ENCODE measurements at regions not wholly inside any gene's neighbourhood (a gene's known extent, or its start where the extent isn't known, plus 50 kb on each side); places are given as distances from the start of the nearest gene placed in this dataset.
"Not testable (repeated sequence)": the region's sequence is repeated elsewhere in the genome, so short reads cannot be mapped to it uniquely, and the experiment has no call there.

DNA sequence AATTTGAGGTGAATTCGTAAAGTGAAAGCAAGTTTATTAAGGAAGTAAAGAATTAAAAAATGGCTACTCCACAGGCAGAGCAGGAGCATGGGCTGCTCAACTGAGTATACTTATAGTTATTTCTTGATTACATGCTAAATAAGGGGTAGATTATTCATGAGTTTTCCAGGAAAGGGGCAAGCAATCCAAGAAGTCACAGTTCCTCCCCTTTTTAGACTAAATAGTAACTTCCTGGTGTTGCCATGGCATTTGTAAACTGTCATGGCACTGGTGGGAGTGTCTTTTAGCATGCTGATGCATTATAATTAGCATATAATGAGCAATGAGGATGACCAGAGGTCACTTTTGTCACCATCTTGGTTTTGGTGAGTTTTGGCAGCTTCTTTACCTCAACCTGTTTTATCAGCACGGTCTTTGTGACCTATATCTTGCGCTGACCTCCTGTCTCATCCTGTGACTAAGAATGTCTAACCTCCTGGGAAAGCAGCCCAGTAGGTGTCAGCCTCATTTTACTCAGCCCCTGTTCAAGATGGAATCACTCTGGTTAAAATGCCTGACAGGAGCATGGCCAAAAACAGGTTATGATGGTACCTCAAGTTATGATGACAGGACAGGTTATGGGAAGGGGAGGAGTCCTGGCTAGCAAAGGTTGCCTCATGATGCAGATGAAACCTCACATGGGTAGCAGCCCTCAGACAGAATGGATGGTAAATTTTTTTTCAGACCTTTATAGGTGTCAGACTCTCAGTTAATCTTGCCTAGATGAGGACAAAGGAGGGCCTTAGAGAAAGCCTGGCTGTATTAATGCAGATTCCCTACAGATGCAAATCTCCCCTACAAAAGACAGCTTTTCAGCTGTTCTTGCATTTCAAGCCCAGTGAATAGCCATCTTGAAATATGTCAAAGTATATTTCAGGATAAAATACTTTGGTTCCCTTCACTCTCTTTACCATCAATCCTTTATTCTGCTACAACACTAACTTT is 49.7 kb downstream of the SIPA1L2 start:
- DNase-seq (ENCODE audit: low read depth in 2 of 2) = no peak

DNA sequence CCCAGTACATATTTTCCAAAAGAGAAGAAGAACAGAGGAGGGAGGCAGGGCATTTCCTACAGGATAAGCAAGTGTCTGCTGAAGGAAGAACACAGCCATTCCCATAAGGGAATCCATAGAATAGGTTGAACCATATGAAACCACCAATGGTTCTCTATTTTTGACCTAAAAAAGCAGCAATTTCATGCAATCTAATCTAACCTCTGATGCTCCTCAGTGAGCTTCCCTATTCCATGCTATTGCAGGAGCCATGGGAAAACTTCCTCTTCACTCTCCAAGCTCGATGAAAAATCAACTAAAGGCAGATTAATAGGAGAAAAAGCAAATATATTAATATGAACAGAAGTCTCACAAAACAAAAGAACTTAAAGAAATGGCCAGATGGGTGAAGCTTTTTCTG is 50.5 kb downstream of the SIPA1L2 start:
- DNase-seq (ENCODE audit: low read depth in 2 of 2) = no peak

DNA sequence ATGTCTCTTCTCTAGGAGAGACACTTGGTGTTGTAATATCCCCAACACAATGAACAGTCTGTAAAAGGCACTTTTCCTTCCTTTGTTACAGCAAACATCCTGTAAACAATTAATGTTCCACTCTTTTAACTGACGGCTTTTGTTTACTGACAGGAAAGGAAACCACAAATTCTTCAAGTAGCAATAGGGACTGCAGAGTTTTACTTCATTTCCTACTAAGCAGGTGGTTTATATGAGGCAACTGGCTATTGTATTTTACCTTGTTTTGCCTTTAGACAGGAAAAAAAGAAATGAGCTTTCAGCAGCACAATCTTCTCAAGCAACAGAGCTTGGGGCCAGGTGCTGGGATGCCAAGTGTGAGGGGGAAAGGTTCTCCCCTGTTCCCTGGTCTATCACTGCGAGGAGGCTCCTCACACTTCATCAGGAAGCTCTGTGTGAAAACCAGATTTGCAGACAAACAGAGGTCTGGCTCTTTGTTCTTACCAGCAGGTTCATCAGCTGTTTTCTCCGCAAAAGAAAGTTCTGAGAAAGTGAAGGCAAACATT is 51.2 kb downstream of the SIPA1L2 start:
- DNase-seq (ENCODE audit: low read depth in 2 of 2) = no peak

DNA sequence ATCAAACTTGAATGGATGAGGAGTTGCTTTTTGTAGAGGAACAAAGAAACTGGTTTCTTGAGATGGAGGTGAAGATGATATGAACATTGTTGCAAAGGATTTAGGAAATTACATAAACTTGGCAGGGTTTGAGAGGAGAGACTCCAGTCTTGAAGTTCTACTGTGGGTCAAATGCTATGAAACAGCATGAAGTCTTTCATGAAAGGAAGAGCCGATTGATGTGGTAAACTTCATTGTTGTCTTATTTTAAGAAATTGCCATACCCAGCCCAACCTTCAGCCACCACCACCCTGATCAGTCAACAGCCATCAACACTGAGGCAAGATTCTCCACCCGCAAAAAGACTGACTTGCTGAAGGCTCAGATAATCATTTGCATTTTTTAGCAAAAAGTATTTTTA is 52.2 kb downstream of the SIPA1L2 start:
- no peak for DNase-seq (ENCODE audit: low read depth in 2 of 2)

DNA sequence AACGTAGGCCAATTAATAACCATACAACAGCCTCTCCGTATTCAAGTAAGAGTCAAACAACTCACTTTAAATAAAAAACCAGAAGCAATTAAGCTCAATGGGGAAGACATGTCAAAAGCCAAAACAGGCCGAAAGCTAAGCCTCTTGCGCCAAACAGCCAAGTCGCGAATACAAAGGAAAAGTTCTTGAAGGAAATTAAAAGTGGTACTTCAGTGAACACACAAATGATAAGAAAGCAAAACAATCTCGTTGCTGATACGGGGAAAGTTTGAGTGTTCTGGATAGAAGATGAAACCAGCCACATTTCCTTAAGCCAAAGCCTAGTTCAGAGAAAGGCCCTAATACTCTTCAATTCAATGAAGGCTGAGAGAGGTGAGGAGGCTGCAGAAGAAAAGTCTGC is 53.4 kb downstream of the SIPA1L2 start:
- no peak for DNase-seq (ENCODE audit: low read depth in 2 of 2)

DNA sequence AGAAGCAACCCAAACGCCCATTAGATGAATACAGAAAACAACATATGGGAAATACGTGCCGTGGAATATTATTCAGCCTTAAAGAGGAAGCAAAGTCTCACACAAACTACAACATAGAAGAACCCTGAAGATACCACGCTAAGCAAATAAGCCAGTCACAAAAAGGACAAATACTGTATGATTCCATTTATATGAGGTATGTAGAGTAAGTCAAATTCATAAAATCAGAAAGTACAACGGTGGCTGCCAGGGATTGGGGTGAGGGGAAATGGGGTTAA is 54.2 kb downstream of the SIPA1L2 start:
- DNase-seq (ENCODE audit: low read depth in 2 of 2) = no peak

DNA sequence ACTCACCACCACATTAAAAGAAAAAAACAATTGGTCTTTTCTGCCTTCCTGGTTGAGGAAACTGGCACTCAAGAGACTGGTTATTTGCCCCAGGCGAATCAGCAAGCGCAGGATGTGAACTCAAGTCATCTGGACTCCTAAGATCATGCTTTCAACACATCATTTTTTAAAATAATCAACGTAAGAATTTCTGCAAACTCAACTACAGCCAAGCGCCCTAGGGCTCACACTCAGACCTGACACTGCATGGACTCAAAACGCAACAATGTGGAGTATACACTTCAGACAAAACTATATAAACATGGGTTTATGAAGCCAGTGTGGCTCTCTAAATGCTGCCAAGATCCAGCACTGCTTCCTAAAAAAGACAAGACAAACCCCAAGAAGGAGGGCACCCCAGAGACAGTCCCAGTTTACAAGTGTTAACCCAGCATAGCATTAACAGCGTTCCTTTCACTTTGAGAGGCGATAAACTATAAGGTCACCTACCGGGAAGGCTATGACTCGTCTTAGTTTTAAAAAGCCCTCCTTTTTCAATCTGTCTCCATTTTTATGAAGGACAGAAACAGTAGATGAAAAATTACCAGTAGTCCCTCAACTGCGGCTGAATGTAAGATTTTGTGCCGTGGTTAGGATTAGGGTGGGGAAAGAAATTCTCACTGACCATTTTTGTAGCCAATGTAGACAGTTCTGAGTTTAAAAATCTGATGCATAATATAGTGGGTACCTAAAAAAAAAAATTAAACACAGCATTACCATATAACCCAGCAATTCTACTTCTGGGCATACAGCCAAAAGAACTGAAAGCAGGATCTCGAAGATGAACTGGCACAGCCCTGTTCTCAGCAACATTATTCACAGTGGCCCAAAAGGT is 54.8 kb downstream of the SIPA1L2 start:
- DNase-seq (ENCODE audit: low read depth in 2 of 2) = no peak

DNA sequence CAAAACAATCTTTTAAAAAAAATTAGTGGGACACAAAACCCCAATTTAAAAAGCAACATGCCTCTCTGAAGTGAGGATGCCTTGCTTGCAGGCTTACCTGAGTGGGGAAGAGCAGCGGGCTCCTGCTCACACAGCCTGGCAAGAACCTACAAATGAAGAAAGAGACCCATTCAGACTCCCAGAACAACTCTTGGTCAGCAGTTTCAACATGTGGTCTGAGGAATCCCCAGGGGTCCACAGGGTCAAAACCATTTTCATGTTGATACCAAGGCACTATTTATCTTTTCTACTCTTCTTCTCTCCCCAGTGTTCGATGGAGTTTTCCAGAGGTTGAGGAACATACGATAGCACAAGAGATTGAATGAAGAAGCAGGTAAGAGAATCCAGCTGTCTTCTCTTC is 55.9 kb downstream of the SIPA1L2 start:
- DNase-seq (ENCODE audit: low read depth in 2 of 2) = no peak

DNA sequence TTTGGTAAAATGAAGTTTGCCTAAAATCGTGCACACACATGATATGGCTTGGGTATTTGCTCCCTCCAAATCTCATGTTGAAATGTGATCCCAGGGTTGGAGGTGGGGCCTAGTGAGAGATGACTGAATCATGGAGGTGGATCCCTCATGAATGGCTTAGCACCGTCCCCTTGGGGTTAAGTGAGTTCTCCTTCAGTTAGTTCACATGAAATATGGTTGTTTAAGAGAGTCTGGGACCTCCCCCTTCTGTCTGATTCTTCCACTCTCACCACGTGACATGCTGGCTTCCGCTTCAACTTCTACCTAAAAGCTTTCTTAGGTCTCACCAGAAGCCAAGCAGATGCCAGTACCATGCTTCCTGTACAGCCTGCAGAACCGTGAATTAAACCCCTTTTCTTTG is 58.4 kb downstream of the SIPA1L2 start:
- no peak for DNase-seq (ENCODE audit: low read depth in 2 of 2)

DNA sequence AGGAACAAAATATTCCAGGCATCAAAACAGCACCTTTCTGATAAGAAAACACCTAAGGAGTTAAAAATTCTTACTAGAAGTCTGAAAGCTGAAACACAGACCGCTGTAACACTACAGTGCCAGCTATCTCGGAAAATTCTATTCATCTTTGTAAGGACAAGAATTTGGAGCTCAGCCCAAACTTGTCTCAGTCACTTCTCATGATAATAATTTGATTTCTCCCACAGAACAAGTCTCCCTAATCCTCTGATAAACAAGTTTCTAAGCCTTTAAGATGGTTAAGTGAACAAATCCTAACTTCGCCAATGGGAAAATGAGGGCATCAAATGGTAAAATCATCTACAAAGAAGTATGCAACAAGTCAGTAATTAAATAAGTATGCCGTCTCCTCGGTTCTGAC is 59.9 kb downstream of the SIPA1L2 start:
- DNase-seq (ENCODE audit: low read depth in 2 of 2) = no peak

DNA sequence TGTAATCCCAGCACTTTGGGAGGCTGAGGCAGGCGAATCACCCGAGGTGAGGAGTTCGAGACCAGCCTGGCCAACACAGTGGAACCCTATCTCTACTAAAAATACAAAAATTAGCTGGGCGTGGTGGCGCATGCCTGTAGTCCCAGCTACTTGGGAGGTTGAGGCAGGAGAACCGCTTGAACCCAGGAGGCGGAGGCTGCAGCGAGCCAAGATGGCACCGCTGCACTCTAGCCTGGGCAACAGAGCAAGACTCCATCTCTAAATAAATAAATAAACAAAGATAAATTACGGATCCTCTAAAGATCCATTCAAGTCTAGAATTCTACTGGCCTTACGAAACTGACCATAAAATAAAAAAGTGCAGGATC is 60.4 kb downstream of the SIPA1L2 start:
- not testable (repeated sequence) for DNase-seq (ENCODE audit: low read depth in 2 of 2)

DNA sequence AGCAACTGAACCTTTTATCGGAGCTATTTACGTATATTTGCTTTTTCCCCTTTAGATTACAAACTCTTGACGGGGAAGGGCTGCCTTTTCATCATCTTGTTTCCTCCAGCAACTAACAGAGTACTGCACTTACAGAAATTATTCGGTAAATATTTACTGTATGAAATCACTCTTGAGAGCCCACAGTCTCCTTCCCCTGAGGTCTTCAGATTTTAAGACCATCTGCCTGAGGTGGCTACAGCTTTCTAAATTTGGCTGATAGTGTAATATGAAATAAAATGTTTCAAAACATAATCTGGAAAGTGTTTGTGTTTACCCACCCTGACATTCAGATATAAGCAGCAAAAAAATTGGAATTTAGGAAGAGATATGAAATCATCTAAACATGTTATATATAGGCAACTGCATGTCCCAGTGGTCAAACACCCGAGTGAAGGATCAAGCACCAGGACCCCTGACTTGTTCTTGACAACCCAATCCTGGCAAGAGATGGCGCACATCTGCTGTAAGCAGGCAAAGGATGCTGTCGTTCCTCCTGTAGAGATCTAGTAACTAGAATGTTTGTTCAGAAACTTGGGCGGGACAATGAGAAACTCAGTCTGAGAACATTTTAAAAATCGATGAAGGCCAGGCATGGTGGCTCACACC is 60.9 kb downstream of the SIPA1L2 start:
- DNase-seq (ENCODE audit: low read depth in 2 of 2) = no peak

DNA sequence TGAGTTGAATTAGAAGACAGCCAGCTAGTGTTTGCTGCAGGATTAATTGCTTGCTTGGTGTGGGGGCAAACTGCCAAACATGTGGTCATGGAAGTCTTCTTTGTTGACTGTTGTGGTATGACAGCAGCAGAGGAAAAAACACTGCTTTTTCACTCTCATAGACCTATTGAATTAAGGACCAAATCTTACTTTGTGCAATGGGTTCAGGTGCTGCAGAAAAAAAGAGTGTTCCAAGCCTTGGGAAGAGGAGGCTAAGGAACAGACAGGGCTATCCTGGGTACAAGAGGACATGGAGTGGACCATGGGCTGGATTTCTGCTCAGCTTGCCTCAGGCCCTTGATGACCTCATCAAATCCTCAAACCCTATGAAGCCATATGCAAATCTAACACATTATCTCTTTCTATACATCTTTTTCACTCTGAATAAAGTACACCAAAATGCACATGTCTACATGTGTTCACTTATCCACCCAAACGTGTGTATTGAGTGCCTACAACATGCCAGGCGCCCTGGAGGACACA is 61.5 kb downstream of the SIPA1L2 start:
- no peak for DNase-seq (ENCODE audit: low read depth in 2 of 2)

DNA sequence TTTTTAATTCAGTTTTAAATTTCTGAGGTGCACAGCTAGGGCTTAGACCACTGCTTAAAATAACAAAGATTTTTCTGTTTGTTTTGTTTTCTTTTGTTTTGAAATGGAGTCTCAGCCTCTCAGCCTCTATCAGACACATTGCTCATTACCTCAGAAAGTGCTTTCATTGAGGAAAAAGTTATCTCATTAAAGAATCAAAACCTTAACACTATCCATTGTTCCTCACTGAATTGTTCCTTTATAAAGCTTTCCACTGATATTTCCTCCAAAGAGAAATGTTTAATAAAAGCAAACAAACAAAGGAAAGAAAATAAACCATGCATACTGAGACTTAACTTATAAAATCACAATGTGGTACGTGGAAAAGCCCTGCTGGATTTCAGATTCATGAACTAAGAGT is 63.8 kb downstream of the SIPA1L2 start:
- DNase-seq (ENCODE audit: low read depth in 2 of 2) = no peak

DNA sequence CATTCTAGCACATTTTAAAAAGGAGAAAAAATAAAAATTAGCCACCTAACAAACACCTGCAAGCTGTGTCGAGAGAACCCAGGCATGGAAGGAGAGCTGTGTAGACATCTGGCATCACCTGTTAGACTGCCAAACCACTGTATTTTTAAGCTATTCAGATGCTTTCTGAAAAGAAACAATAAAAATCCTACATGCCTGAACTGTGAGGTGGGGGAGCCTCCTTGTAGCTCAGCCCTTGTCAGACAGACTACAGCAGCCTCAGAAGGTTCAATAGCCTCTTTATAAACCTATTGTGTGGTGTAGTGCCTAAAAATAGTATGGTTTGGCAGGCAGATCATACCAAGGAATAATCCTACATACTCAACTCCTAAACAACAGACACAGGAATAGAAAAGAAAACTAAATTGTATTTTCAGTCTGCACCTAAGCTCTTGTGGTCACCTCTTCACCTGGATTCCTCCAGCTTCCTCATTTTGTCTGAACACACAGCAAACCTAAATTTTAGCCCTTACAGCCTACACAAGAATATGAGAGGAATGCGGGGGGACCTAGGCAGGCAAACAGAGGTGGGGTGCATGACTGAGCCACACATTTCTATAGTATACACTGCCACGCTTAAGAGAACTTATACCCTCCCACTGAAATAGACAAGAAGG is 67.0 kb downstream of the SIPA1L2 start:
- DNase-seq (ENCODE audit: low read depth in 2 of 2) = no peak

DNA sequence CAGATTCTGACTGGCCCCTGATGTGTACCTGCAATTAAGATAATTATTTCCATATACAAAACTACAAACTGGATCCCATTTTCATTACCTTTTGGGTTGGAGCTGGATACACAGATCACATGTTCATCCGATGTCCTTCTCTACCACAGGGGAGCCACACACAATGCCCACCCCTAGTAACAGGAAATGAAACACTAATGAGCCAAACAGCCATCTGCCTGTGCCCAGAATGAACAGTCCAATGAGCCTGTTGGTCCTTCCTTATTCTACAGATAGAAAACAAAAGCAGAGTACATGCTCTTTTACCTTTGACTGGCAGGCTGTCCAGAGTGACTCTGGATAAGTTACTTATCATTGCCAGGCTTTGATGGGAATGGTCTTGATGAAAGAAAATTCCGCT is 68.6 kb downstream of the SIPA1L2 start:
- DNase-seq (ENCODE audit: low read depth in 2 of 2) = no peak

DNA sequence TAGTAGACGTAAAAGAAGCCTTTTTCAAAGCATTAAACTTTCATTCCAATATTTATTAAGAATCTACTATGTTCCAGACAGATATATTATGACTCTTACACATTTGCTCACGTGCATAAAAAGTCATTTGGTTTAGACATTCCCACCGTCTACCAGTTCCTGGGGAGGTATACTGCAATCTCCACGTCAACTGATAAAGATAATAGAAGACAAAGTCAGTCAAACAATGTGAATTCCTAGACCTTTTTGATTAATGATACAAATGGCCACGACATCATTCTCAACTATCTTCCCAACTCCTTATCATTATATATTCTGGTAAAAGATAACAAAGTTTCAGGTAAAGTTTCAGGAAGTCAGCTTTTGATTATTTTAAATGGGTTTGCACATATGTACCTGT is 69.0 kb downstream of the SIPA1L2 start:
- DNase-seq (ENCODE audit: low read depth in 2 of 2) = no peak

DNA sequence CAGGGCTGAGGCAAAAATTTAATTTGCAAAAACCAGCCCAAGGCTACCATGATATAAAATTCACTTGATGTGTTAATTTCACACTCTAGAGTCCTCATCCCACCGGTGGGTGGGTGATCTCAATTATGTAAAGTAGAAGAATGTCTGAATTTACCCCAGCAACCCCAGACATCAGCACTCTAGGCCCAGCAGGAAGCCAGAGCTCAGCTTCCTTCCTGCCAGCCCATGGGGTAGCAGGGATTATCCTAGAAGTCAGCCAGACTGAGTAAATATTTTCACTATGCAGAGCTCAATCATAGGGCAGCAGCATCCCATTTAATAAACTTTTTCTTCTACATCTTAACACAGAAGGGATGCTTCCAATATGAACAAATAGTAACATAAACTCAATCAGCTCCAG is 71.0 kb downstream of the SIPA1L2 start:
- no peak for DNase-seq (ENCODE audit: low read depth in 2 of 2)

DNA sequence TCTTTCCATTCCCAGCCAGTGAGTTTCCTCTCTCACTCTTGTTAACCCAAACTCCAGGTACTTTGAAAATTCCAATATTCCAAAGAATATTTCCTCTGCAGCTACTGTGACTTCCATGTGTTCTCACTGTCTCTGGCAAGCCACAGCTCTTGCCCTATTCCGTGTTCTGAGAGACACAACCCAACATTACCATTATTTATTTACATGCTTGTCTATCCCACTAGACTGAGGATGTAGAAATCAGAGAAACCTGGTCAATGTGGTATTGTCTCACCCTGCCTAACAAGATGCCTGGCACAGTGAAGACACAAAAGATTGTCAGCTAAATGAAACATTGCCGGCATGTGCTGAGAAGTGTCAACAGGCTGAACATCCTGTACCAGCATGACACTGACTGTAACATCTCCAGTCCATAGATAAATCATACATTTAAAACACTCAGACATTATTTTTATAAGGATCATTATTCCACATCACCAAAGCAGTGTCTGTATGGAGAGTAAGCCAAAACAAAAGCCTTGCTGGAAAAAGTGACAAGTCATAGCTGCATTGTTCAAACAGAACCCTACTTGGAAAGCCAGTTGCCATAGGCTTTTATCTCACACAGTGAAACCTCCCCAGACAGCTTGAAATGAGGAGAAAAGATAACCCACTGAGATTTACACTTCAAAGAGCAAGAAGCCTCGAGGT is 72.3 kb downstream of the SIPA1L2 start:
- no peak for DNase-seq (ENCODE audit: low read depth in 2 of 2)

DNA sequence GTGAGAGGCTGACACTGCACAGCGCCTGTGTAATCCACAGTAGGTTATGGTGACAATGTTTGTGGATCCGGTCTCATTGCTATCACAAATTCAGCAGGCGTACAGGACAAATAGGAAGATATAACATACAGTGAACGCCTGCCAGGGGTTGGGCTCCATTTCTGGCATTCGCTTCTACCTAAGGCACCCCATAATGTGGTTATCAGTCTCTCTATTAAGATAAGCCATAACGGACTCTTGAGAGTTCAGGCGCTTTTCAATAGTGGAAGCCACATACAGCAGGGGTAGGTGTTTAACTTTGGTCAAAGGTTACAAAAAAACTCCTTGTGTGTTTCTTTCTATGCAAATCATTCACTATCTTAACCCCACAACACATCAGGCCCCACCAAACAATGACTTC is 72.8 kb downstream of the SIPA1L2 start:
- no peak for DNase-seq (ENCODE audit: low read depth in 2 of 2)

DNA sequence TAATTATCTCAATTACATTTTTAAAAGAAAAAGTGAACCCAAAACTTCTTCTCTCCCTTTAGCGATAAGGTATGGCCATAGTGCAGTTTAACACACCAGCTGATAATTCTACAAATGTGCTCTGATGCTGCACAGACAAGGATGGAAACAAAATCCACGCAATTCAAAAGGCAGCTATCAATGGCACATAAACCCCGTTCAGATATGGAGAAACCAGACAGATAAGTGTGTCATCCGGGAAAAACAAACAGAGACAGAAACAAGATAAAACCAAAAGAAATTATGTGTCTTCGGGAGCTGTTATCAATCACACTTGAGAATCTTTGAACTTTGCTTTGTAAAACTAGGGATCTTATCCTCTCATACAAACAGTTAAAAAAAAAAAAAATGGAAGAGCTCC is 73.6 kb downstream of the SIPA1L2 start:
- DNase-seq (ENCODE audit: low read depth in 2 of 2) = no peak
